DOHH2 (cell line): ENCODE measurements at regions not wholly inside any gene's neighbourhood (a gene's known extent, or its start where the extent isn't known, plus 50 kb on each side); places are given as distances from the start of the nearest gene placed in this dataset.

Experiments used
- CTCF ChIP-seq: fragments of 200-600 bp; sonication (generic); IDR thresholded peaks from one replicate; pipeline ENCODE4 v1.5.1; 2014; ENCODE audit warnings: antibody characterized with exemption, mild to moderate bottlenecking, low read depth, low read length; ENCODE audit not compliant: poor library complexity, severe bottlenecking
- EZH2phosphoT487 ChIP-seq: fragments of 200-600 bp; sonication (generic); IDR thresholded peaks from 2 replicates; pipeline ENCODE4 v1.6.1; 2017; ENCODE audit warnings: borderline replicate concordance, mild to moderate bottlenecking, antibody characterized with exemption, low read length, moderate library complexity, mixed read lengths

- TF ChIP-seq CTCF (no peak), EZH2phosphoT487 (no peak)
Measured at GRCh38 chr13:38086721-38087120, 217.1 kb upstream of the TRPC4 start.
